Liver (tissue), 8 donors: ENCODE measurements at regions not wholly inside any gene's neighbourhood (a gene's known extent, or its start where the extent isn't known, plus 50 kb on each side); places are given as distances from the start of the nearest gene placed in this dataset.

ENCODE experiments used
- DNase-seq: peaks from one replicate; pipeline ENCODE4 v3.0.0-alpha.2; 2017; ENCODE audit warnings: low spot score
- H3K27ac ChIP-seq, 2 donors: one replicate each; pipeline ENCODE4 v1.7.0; 2013; ENCODE audit warnings: inconsistent platforms in 2 of 2, low read length in 2 of 2, control low read depth in 1 of 2, low read depth in 1 of 2, mild to moderate bottlenecking in 1 of 2
- H3K27me3 ChIP-seq, 4 donors: one replicate each; pipeline versions ENCODE4 v1.6.1 to v1.7.0; 2013; ENCODE audit warnings: low read length in 3 of 4, inconsistent platforms in 1 of 4, mild to moderate bottlenecking in 1 of 4, moderate library complexity in 1 of 4; ENCODE audit not compliant: control insufficient read depth in 4 of 4, insufficient read depth in 4 of 4
- H3K36me3 ChIP-seq, 4 donors: one replicate each; pipeline versions ENCODE4 v1.6.1 to v1.7.0; 2013; ENCODE audit warnings: low read length in 3 of 4, mild to moderate bottlenecking in 3 of 4, low read depth in 1 of 4, moderate library complexity in 1 of 4; ENCODE audit not compliant: control insufficient read depth in 4 of 4, insufficient read depth in 3 of 4
- H3K4me1 ChIP-seq, 4 donors: one replicate each; pipeline versions ENCODE4 v1.6.1 to v1.7.0; 2013; ENCODE audit warnings: low read length in 3 of 4, mild to moderate bottlenecking in 3 of 4, moderate library complexity in 1 of 4; ENCODE audit not compliant: control insufficient read depth in 4 of 4, insufficient read depth in 4 of 4
- H3K4me3 ChIP-seq, 3 donors: one replicate each; pipeline versions ENCODE4 v1.6.1 to v1.7.0; 2013; ENCODE audit warnings: low read length in 3 of 3, control low read depth in 1 of 3, low read depth in 1 of 3, mild to moderate bottlenecking in 1 of 3
- H3K9ac ChIP-seq, 2 donors: one replicate each; pipeline ENCODE4 v1.7.0; 2013; ENCODE audit warnings: low read length in 2 of 2, mild to moderate bottlenecking in 2 of 2, moderate library complexity in 2 of 2, control low read depth in 1 of 2, low read depth in 1 of 2
- H3K9me3 ChIP-seq, 4 donors: one replicate each; pipeline versions ENCODE4 v1.6.1 to v1.7.0; 2013; ENCODE audit warnings: low read length in 3 of 4; ENCODE audit not compliant: control insufficient read depth in 4 of 4
- ATF3 ChIP-seq: IDR thresholded peaks from 2 replicates; pipeline ENCODE4 v1.6.1; 2016; ENCODE audit warnings: antibody characterized with exemption
- CTCF ChIP-seq: fragments of 150-350 bp; IDR thresholded peaks from 2 replicates; pipeline ENCODE4 v1.5.1; 2017; ENCODE audit warnings: improper control_type of control experiment, low read depth, low read length; ENCODE audit not compliant: missing input control
- FOXA1 ChIP-seq: IDR thresholded peaks from 2 replicates; pipeline ENCODE4 v1.6.1; 2016; ENCODE audit warnings: antibody characterized with exemption
- FOXA2 ChIP-seq: IDR thresholded peaks from 2 replicates; pipeline ENCODE4 v1.6.1; 2016; ENCODE audit warnings: antibody characterized with exemption
- GABPA ChIP-seq, 2 donors: IDR thresholded peaks in 1 of 2; conservative IDR thresholded peaks in 1 of 2; 2 replicates each; pipeline ENCODE4 v1.6.1; 2016; ENCODE audit warnings: antibody characterized with exemption in 2 of 2, mild to moderate bottlenecking in 1 of 2, moderate library complexity in 1 of 2
- HNF4A ChIP-seq, 2 donors: conservative IDR thresholded peaks; 2 replicates each; pipeline ENCODE4 v1.6.1; 2016; ENCODE audit warnings: antibody characterized with exemption in 2 of 2, mild to moderate bottlenecking in 2 of 2
- HNF4G ChIP-seq: IDR thresholded peaks from 2 replicates; pipeline ENCODE4 v1.6.1; 2016; ENCODE audit warnings: antibody characterized with exemption
- JUND ChIP-seq, 2 donors: IDR thresholded peaks; 2 replicates each; pipeline ENCODE4 v1.6.1; 2016; ENCODE audit warnings: antibody characterized with exemption in 2 of 2
- RAD21 ChIP-seq, 2 donors: IDR thresholded peaks; 2 replicates each; pipeline ENCODE4 v1.6.1; 2016; ENCODE audit warnings: antibody characterized with exemption in 2 of 2, mild to moderate bottlenecking in 2 of 2
- REST ChIP-seq: IDR thresholded peaks from 2 replicates; pipeline ENCODE4 v1.6.1; 2016; ENCODE audit warnings: antibody characterized with exemption, mild to moderate bottlenecking
- RXRA ChIP-seq, 2 donors: IDR thresholded peaks; 2 replicates each; pipeline ENCODE4 v1.6.1; 2017 to 2018; ENCODE audit warnings: antibody characterized with exemption in 2 of 2, mild to moderate bottlenecking in 1 of 2
- SP1 ChIP-seq: IDR thresholded peaks from 2 replicates; pipeline ENCODE4 v1.6.1; 2018; ENCODE audit warnings: antibody characterized with exemption, mild to moderate bottlenecking
- TAF1 ChIP-seq: conservative IDR thresholded peaks from 2 replicates; pipeline ENCODE4 v1.6.1; 2016; ENCODE audit warnings: antibody characterized with exemption, mild to moderate bottlenecking
- YY1 ChIP-seq: IDR thresholded peaks from 2 replicates; pipeline ENCODE4 v1.6.1; 2016; ENCODE audit warnings: antibody characterized with exemption, mild to moderate bottlenecking
- WGBS: extraction: QIAGEN DNeasy Blood & Tissue Kit; methylation state at CpG from one replicate; pipeline ENCODE4 v1.1.7; 2013; 5-methylcytosine and 5-hydroxymethylcytosine counted together
- TF ChIP-seq, protein P1 (sequence below): IDR thresholded peaks from 2 replicates; pipeline ENCODE4 v1.6.1; 2016; ENCODE audit warnings: antibody characterized with exemption
- TF ChIP-seq, protein P2 (sequence below): IDR thresholded peaks from 2 replicates; pipeline ENCODE4 v1.6.1; 2016; ENCODE audit warnings: antibody characterized with exemption
- donor health status: healthy.
- donor health status: healthy.
- donor health status: healthy.
- donor health status: healthy.
- donor health status: healthy.

GRCh38 chr6:155943635-155944034 is 488.0 kb upstream of the NOX3 start:
- no peaks in the 10 kb centered on the region for H3K4me1 ChIP-seq
- WGBS, result 42% methylated on average over 1 of the region's 1 CpG
- no peaks in the 10 kb centered on the region for H3K27me3 ChIP-seq
- no peak overlapping the region for H3K4me3 ChIP-seq
- H3K27ac ChIP-seq, result no peak overlapping the region
- DNase-seq, result no peak
- H3K9ac ChIP-seq, result no peak overlapping the region
- H3K9me3 ChIP-seq, result peaks cover 0 to 15% (median 3%) of the 10 kb centered on the region in 4 donors
- TF ChIP-seq TAF1, result no peak
- TF ChIP-seq, protein P1, sequence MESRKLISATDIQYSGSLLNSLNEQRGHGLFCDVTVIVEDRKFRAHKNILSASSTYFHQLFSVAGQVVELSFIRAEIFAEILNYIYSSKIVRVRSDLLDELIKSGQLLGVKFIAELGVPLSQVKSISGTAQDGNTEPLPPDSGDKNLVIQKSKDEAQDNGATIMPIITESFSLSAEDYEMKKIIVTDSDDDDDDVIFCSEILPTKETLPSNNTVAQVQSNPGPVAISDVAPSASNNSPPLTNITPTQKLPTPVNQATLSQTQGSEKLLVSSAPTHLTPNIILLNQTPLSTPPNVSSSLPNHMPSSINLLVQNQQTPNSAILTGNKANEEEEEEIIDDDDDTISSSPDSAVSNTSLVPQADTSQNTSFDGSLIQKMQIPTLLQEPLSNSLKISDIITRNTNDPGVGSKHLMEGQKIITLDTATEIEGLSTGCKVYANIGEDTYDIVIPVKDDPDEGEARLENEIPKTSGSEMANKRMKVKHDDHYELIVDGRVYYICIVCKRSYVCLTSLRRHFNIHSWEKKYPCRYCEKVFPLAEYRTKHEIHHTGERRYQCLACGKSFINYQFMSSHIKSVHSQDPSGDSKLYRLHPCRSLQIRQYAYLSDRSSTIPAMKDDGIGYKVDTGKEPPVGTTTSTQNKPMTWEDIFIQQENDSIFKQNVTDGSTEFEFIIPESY, result no peak
- TF ChIP-seq CTCF, result no peak
- TF ChIP-seq FOXA2, result no peak
- TF ChIP-seq JUND (IDR thresholded peaks at IDR 0.05), result no peak
- no peak for TF ChIP-seq YY1
- TF ChIP-seq FOXA1, result no peak
- TF ChIP-seq RXRA (IDR thresholded peaks at IDR 0.05), result no peak
- no peak for TF ChIP-seq SP1
- TF ChIP-seq HNF4A (conservative IDR thresholded peaks at IDR 0.05), result no peak
- no peak for TF ChIP-seq ATF3
- TF ChIP-seq, protein P2, sequence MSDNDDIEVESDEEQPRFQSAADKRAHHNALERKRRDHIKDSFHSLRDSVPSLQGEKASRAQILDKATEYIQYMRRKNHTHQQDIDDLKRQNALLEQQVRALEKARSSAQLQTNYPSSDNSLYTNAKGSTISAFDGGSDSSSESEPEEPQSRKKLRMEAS, result no peak
- no peak for TF ChIP-seq RAD21 (IDR thresholded peaks at IDR 0.05)
- TF ChIP-seq GABPA (IDR thresholded peaks at IDR 0.05 in 1 of 2, conservative IDR thresholded peaks at IDR 0.05 in 1 of 2), result no peak
- TF ChIP-seq REST, result no peak
- no peaks in the 10 kb centered on the region for H3K36me3 ChIP-seq

DNA sequence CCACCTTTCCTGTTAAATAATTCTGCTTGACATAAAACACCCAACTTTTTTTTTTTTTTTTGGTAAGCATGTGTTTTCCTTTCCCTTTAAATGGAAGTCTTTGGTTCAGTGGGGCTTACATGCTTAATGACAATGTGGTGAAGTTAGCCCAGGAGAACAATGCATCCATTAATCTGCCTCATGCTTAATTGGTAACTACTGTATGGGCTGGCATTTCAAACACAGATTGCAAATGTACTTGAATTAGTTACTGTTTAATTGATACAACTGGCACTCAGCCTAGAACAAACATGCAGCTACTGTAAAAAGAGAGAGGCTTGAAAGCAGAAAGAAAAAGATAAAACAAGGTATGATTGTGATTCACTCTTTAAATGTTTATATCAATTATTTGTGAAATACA is 483.6 kb upstream of the NOX3 start:
- TF ChIP-seq, protein P1, result no peak
- TF ChIP-seq FOXA2, result no peak
- no peak for TF ChIP-seq JUND (IDR thresholded peaks at IDR 0.05)
- TF ChIP-seq YY1, result no peak
- no peak for TF ChIP-seq REST
- no peak for TF ChIP-seq FOXA1
- no peak for TF ChIP-seq HNF4G
- TF ChIP-seq, protein P2, result no peak
- no peaks in the 10 kb centered on the region for H3K9me3 ChIP-seq
- H3K27ac ChIP-seq, result no peak overlapping the region
- H3K4me1 ChIP-seq, result no peaks in the 10 kb centered on the region
- H3K4me3 ChIP-seq, result no peak overlapping the region
- H3K9ac ChIP-seq, result no peak overlapping the region
- no peak for DNase-seq
- H3K36me3 ChIP-seq, result no peaks in the 10 kb centered on the region
- H3K27me3 ChIP-seq, result no peaks in the 10 kb centered on the region
